ENCODE measurements at regions not wholly inside any gene's neighbourhood (a gene's known extent, or its start where the extent isn't known, plus 50 kb on each side); places are given as distances from the start of the nearest gene placed in this dataset.

GRCh38 chr22:48055185-48055584 lies 1292.7 kb downstream of the TBC1D22A start:
- TF ChIP-seq, protein P1, sequence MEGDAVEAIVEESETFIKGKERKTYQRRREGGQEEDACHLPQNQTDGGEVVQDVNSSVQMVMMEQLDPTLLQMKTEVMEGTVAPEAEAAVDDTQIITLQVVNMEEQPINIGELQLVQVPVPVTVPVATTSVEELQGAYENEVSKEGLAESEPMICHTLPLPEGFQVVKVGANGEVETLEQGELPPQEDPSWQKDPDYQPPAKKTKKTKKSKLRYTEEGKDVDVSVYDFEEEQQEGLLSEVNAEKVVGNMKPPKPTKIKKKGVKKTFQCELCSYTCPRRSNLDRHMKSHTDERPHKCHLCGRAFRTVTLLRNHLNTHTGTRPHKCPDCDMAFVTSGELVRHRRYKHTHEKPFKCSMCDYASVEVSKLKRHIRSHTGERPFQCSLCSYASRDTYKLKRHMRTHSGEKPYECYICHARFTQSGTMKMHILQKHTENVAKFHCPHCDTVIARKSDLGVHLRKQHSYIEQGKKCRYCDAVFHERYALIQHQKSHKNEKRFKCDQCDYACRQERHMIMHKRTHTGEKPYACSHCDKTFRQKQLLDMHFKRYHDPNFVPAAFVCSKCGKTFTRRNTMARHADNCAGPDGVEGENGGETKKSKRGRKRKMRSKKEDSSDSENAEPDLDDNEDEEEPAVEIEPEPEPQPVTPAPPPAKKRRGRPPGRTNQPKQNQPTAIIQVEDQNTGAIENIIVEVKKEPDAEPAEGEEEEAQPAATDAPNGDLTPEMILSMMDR (conservative IDR thresholded peaks at IDR 0.05; ENCODE audit: low read depth, low read length): no peak
- TF ChIP-seq CEBPB (IDR thresholded peaks at IDR 0.05; ENCODE audit: low read depth, low read length): no peak
- TF ChIP-seq MXI1 (IDR thresholded peaks at IDR 0.05; ENCODE audit: borderline replicate concordance, low read depth, low read length): no peak
- no peak for TF ChIP-seq NFE2L2 (IDR thresholded peaks at IDR 0.05; ENCODE audit: low read depth, low read length)
- no peak for TF ChIP-seq POLR2A (IDR thresholded peaks at IDR 0.05; ENCODE audit: low read depth, low read length)
- no peak for TF ChIP-seq RFX5 (IDR thresholded peaks at IDR 0.05; ENCODE audit: low read depth, low read length)
- no peak for TF ChIP-seq BHLHE40 (IDR thresholded peaks at IDR 0.05; ENCODE audit: low read depth, low read length)
- no peak for TF ChIP-seq RCOR1 (IDR thresholded peaks at IDR 0.05; ENCODE audit: insufficient replicate concordance, low read length)
- no peak for TF ChIP-seq FOS (IDR thresholded peaks at IDR 0.05; ENCODE audit: low read depth, low read length)
- TF ChIP-seq, protein P2, sequence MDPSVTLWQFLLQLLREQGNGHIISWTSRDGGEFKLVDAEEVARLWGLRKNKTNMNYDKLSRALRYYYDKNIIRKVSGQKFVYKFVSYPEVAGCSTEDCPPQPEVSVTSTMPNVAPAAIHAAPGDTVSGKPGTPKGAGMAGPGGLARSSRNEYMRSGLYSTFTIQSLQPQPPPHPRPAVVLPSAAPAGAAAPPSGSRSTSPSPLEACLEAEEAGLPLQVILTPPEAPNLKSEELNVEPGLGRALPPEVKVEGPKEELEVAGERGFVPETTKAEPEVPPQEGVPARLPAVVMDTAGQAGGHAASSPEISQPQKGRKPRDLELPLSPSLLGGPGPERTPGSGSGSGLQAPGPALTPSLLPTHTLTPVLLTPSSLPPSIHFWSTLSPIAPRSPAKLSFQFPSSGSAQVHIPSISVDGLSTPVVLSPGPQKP (IDR thresholded peaks at IDR 0.05; ENCODE audit: borderline replicate concordance, low read depth, low read length): no peak
- no peak for TF ChIP-seq RAD21 (IDR thresholded peaks at IDR 0.05; ENCODE audit: low read length)
- TF ChIP-seq USF2 (IDR thresholded peaks at IDR 0.05; ENCODE audit: low read depth, low read length): no peak

All from IMR-90 (cell line).